Ascending aorta (tissue), 2 donors: ENCODE measurements at regions not wholly inside any gene's neighbourhood (a gene's known extent, or its start where the extent isn't known, plus 50 kb on each side); places are given as distances from the start of the nearest gene placed in this dataset.

Experiments
- DNase-seq, 2 donors: peaks; one replicate each; pipeline ENCODE4 v3.0.0-alpha.2; 2019; ENCODE audit warnings: low spot score in 2 of 2
- H3K27ac ChIP-seq, 2 donors: fragments of 200-600 bp; sonication (generic); one replicate each; pipeline ENCODE4 v1.5.1; 2016 to 2017; ENCODE audit warnings: mild to moderate bottlenecking in 1 of 2
- H3K27me3 ChIP-seq: fragments of 200-600 bp; sonication (generic); one replicate; pipeline ENCODE4 v1.5.1; 2017
- H3K36me3 ChIP-seq, 2 donors: fragments of 200-600 bp; sonication (generic); one replicate each; pipeline ENCODE4 v1.5.1; 2016
- H3K4me1 ChIP-seq, 2 donors: fragments of 200-600 bp; sonication (generic); one replicate each; pipeline ENCODE4 v1.5.1; 2016 to 2017; ENCODE audit warnings: mild to moderate bottlenecking in 1 of 2
- H3K4me3 ChIP-seq, 2 donors: fragments of 200-600 bp; sonication (generic); one replicate each; pipeline ENCODE4 v1.5.1; 2016 to 2017; ENCODE audit warnings: mild to moderate bottlenecking in 1 of 2
- H3K9me3 ChIP-seq, 2 donors: fragments of 200-600 bp; sonication (generic); one replicate each; pipeline ENCODE4 v1.5.1; 2016
- CTCF ChIP-seq, 3 experiments: fragments of 200-600 bp in 2 of 3; fragments of 450-650 bp in 1 of 3; sonication (generic) in 2 of 3; IDR thresholded peaks; one replicate each; pipeline ENCODE4 v1.5.1; 2016 to 2019; ENCODE audit warnings: antibody characterized with exemption in 3 of 3, mild to moderate bottlenecking in 1 of 3, moderate library complexity in 1 of 3
- intact Hi-C: fragments of 100-400 bp; cut with DNase I; formaldehyde crosslinking; loops from one replicate; pipeline ENCODE4 v1.15.1; 2023

- Histone ChIP-seq H3K4me1 (peaks cover 18 to 59% of the 10 kb centered on the region in 2 donors), H3K36me3 (no peaks in the 10 kb centered on the region), H3K4me3 (no peak overlapping the region), H3K27me3 (no peaks in the 10 kb centered on the region), H3K27ac (peak overlapping the region; percentile 83 to 86), H3K9me3 (no peaks in the 10 kb centered on the region)
- DNase-seq = no peak
- no peak for TF ChIP-seq CTCF (IDR thresholded peaks at IDR 0.05)
- intact Hi-C loops = loop anchor here (2.0 to 5.0 kb wide), 5 partner anchors 72 to 253 kb away; no protein-coding TSS in a partner anchor
Observed at GRCh38 chr2:217360111-217360510, 500.2 kb upstream of the TNP1 start.

- H3K9me3 ChIP-seq = no peaks in the 10 kb centered on the region
- intact Hi-C loops = loop anchor here (5.0 kb wide), 1 partner anchor 661 kb away; the partner anchor contains the start of gene IGFBP5
- TF ChIP-seq CTCF (IDR thresholded peaks at IDR 0.05) = no peak
- no peak for DNase-seq
- peaks cover 17 to 67% of the 10 kb centered on the region in 2 donors for H3K4me1 ChIP-seq
- no peaks in the 10 kb centered on the region for H3K27me3 ChIP-seq
- no peaks in the 10 kb centered on the region for H3K36me3 ChIP-seq
- H3K4me3 ChIP-seq = no peak overlapping the region
- peak overlapping the region; percentile 83 to 86 for H3K27ac ChIP-seq
Observed at GRCh38 chr2:217357886-217358620, 498.2 kb upstream of the TNP1 start.

GRCh38 chr2:217356781-217357180, 496.9 kb upstream of the TNP1 start:
- no peak for TF ChIP-seq CTCF (IDR thresholded peaks at IDR 0.05)
- Histone ChIP-seq H3K36me3 (no peaks in the 10 kb centered on the region), H3K4me1 (peaks cover 12 to 54% of the 10 kb centered on the region in 2 donors), H3K27me3 (no peaks in the 10 kb centered on the region), H3K27ac (peak overlapping the region; percentile 83 to 86), H3K9me3 (no peaks in the 10 kb centered on the region), H3K4me3 (peak overlapping the region in 1 of 2 donors; percentile 35)
- peak in 1 of 2 donors; percentile 85 for DNase-seq
- intact Hi-C loops = loop anchor here (5.0 kb wide), 1 partner anchor 659 kb away; the partner anchor contains the start of gene IGFBP5

GRCh38 chr2:217356142-217356541, 496.3 kb upstream of the TNP1 start:
- intact Hi-C loops = loop anchor here (5.0 kb wide), 1 partner anchor 659 kb away; the partner anchor contains the start of gene IGFBP5
- peak overlapping the region; percentile 83 to 86 for H3K27ac ChIP-seq

GRCh38 chr2:217353591-217353990, 493.7 kb upstream of the TNP1 start:
- Histone ChIP-seq H3K27me3 (no peaks in the 10 kb centered on the region), H3K9me3 (no peaks in the 10 kb centered on the region), H3K36me3 (no peaks in the 10 kb centered on the region), H3K4me1 (peaks cover 3 to 29% of the 10 kb centered on the region in 2 donors), H3K4me3 (no peak overlapping the region), H3K27ac (no peak overlapping the region)
- TF ChIP-seq CTCF (IDR thresholded peaks at IDR 0.05) = no peak
- no peak for DNase-seq
- intact Hi-C loops = no loop called here

More at GRCh38 chr2:217356142-217356541, 496.3 kb upstream of the TNP1 start:
- Histone ChIP-seq H3K4me3 (no peak overlapping the region), H3K4me1 (peaks cover 11 to 48% of the 10 kb centered on the region in 2 donors), H3K9me3 (no peaks in the 10 kb centered on the region), H3K36me3 (no peaks in the 10 kb centered on the region), H3K27me3 (no peaks in the 10 kb centered on the region)
- DNase-seq = no peak
- TF ChIP-seq CTCF (IDR thresholded peaks at IDR 0.05) = no peak
